ENCODE measurements at regions not wholly inside any gene's neighbourhood (a gene's known extent, or its start where the extent isn't known, plus 50 kb on each side); places are given as distances from the start of the nearest gene placed in this dataset.

DNA sequence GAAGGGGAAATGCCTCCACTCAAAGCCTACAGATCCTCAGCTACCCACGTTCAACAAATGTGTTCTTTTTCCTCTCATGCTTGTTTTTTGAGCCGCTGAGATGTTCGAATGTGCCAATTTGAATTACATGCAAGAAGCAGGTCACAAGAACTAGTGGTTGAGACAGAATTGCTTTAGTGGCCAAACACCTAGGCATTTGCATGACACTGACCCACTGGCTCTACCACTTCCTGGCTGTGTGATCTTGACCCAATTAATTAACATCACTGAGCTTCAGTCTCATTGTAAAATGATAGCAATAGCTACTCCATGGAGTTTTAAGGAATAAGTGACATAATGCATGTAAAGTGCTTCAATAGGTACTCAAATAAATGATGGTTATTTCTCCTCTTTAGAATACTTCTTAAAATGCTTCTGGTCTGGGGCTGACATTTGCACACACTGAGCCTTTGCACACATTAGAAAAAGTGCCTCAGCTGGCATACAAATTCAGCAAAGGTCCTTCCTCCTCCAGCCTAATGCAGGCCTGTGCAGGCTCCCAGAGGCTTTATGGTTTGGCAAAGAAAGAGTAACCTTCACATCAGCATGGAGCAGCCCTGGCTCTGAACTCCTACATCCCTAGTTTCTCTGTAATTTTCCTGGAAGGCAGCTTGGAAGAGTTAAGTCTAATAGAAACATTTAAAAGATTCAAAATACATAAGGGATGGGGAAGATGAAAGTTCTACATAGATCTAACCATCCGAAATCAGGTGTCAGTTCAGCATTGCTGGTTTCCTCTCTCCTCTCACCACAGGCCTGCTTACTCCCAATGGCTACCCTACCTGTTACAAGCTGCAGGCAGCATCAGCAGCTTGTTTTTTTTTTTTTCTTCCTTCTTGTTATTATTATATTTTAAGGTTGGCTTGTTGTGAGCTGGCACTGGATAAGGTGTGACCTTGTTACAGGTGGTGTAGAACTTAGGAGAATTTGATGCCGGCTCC, 107.4 kb downstream of the TBX19 start:
- H3K4me1 Mint-ChIP-seq (ENCODE audit: insufficient read depth, unreplicated experiment): peaks cover 30% of the 10 kb centered on the region
- no peaks in the 10 kb centered on the region for H3K9me3 Mint-ChIP-seq (ENCODE audit: unreplicated experiment)
- BruUV-seq (replicated peaks): no TSS peak
- ChIA-PET POLR2A (interaction anchor here (0.6 to 2.8 kb wide), 4 partner anchors 9 to 94 kb away, joined by 3 to 8 read pairs (median 4); no protein-coding TSS in a partner anchor), CTCF (interaction anchor here (0.6 to 7.6 kb wide), 14 partner anchors 10 to 829 kb away, joined by 3 to 63 read pairs (median 4); no protein-coding TSS in a partner anchor)
- TF ChIP-seq CTCF (IDR thresholded peaks at IDR 0.05; ENCODE audit: unreplicated experiment): no peak
- intact Hi-C loops (cut with micrococcal nuclease): no loop called here
- DNase-seq (ENCODE audit: unreplicated experiment): no peak
- no peaks in the 10 kb centered on the region for H3K36me3 Mint-ChIP-seq (ENCODE audit: insufficient read depth, unreplicated experiment)
- no peak overlapping the region for H3K27ac Mint-ChIP-seq (ENCODE audit: low read depth, unreplicated experiment)
- no peak overlapping the region for H3K4me3 Mint-ChIP-seq (ENCODE audit: unreplicated experiment)
- H3K27me3 Mint-ChIP-seq (ENCODE audit: insufficient read depth, unreplicated experiment): no peaks in the 10 kb centered on the region

- intact Hi-C loops (cut with micrococcal nuclease): no loop called here
- Mint-ChIP-seq H3K9me3 (ENCODE audit: unreplicated experiment) (no peaks in the 10 kb centered on the region), H3K27me3 (ENCODE audit: insufficient read depth, unreplicated experiment) (no peaks in the 10 kb centered on the region), H3K4me1 (ENCODE audit: insufficient read depth, unreplicated experiment) (peaks cover 23% of the 10 kb centered on the region), H3K27ac (ENCODE audit: low read depth, unreplicated experiment) (peak overlapping the region; percentile 80), H3K4me3 (ENCODE audit: unreplicated experiment) (peak overlapping the region; percentile 53), H3K36me3 (ENCODE audit: insufficient read depth, unreplicated experiment) (no peaks in the 10 kb centered on the region)
- DNase-seq (ENCODE audit: unreplicated experiment): peak; percentile 76
- TF ChIP-seq CTCF (IDR thresholded peaks at IDR 0.05; ENCODE audit: unreplicated experiment): peak; percentile 16
- BruUV-seq (replicated peaks): no TSS peak
- CTCF ChIA-PET: interaction anchor here (0.6 to 7.6 kb wide), 14 partner anchors 15 to 1320 kb away, joined by 3 to 63 read pairs (median 4); no protein-coding TSS in a partner anchor
- POLR2A ChIA-PET: interaction anchor here (0.7 to 2.8 kb wide), 3 partner anchors 9 to 61 kb away, joined by 3 to 8 read pairs (median 4); no protein-coding TSS in a partner anchor
Measured at GRCh38 chr1:168386949-168387586, 106.4 kb downstream of the TBX19 start.

GRCh38 chr1:168386492-168386891, 105.8 kb downstream of the TBX19 start:
- Mint-ChIP-seq H3K27me3 (ENCODE audit: insufficient read depth, unreplicated experiment) (no peaks in the 10 kb centered on the region), H3K9me3 (ENCODE audit: unreplicated experiment) (no peaks in the 10 kb centered on the region), H3K4me1 (ENCODE audit: insufficient read depth, unreplicated experiment) (peaks cover 17% of the 10 kb centered on the region), H3K4me3 (ENCODE audit: unreplicated experiment) (no peak overlapping the region), H3K27ac (ENCODE audit: low read depth, unreplicated experiment) (peak overlapping the region; percentile 80), H3K36me3 (ENCODE audit: insufficient read depth, unreplicated experiment) (no peaks in the 10 kb centered on the region)
- TF ChIP-seq CTCF (IDR thresholded peaks at IDR 0.05; ENCODE audit: unreplicated experiment): no peak
- no TSS peak for BruUV-seq (replicated peaks)
- ChIA-PET CTCF (interaction anchor here (0.8 to 7.6 kb wide), 6 partner anchors 15 to 775 kb away, joined by 3 to 63 read pairs (median 4); no protein-coding TSS in a partner anchor), POLR2A (interaction anchor here (1.2 to 2.8 kb wide), 2 partner anchors 9 to 11 kb away, joined by 3 to 8 read pairs; no protein-coding TSS in a partner anchor)
- DNase-seq (ENCODE audit: unreplicated experiment): no peak
- intact Hi-C loops (cut with micrococcal nuclease): no loop called here

DNA sequence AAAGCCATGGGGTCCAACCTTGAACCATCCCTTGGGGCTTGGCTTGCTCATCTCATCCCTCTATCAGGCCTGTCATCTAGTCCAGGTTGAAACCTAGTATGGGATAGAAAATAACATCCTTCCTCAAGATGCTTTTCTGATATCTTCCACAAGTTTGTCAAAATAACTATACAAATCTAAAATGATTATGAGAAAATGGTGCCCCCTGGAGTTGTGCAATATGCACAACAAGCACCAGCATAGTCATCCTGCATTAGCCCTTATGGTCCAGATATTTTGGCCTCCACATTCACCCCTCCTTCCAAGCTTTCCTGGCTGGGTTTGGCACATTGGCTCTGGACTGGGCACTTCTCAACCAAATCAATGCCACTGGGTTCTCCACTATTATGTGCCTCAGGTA, 101.2 kb downstream of the TBX19 start:
- ChIA-PET CTCF (interaction anchor here (0.9 to 5.6 kb wide), 5 partner anchors 8 to 65 kb away, joined by 3 to 25 read pairs (median 4); no protein-coding TSS in a partner anchor), POLR2A (no interaction called here)
- Mint-ChIP-seq H3K4me1 (ENCODE audit: insufficient read depth, unreplicated experiment) (peaks cover 7% of the 10 kb centered on the region), H3K27ac (ENCODE audit: low read depth, unreplicated experiment) (no peak overlapping the region), H3K4me3 (ENCODE audit: unreplicated experiment) (no peak overlapping the region), H3K9me3 (ENCODE audit: unreplicated experiment) (no peaks in the 10 kb centered on the region), H3K36me3 (ENCODE audit: insufficient read depth, unreplicated experiment) (no peaks in the 10 kb centered on the region), H3K27me3 (ENCODE audit: insufficient read depth, unreplicated experiment) (no peaks in the 10 kb centered on the region)
- intact Hi-C loops (cut with micrococcal nuclease): no loop called here
- DNase-seq (ENCODE audit: unreplicated experiment): no peak
- peak; percentile 5 for TF ChIP-seq CTCF (IDR thresholded peaks at IDR 0.05; ENCODE audit: unreplicated experiment)
- BruUV-seq (replicated peaks): no TSS peak

All from MCF 10A (cell line).